ENCODE measurements at regions not wholly inside any gene's neighbourhood (a gene's known extent, or its start where the extent isn't known, plus 50 kb on each side); places are given as distances from the start of the nearest gene placed in this dataset.

- TF ChIP-seq FOXA1 (IDR thresholded peaks at IDR 0.05): no peak
- TF ChIP-seq NR2F2 (IDR thresholded peaks at IDR 0.05): no peak
- no peak for TF ChIP-seq MAX (IDR thresholded peaks at IDR 0.05)
- TF ChIP-seq CTCF (IDR thresholded peaks at IDR 0.05; ENCODE audit: low read depth, low read length, missing input control): no peak
These were observed 158.4 kb upstream of the TLL1 start (continued) for GRCh38 chr4:165714650-165715049.

GRCh38 chr4:165715211-165715610 is 157.8 kb upstream of the TLL1 start:
- no peak for DNase-seq (ENCODE audit: low spot score)
- Histone ChIP-seq H3K4me1 (ENCODE audit: control insufficient read depth in 4 of 4, insufficient read depth in 4 of 4, low read length in 3 of 4) (peaks cover 0 to 14% (median 8%) of the 10 kb centered on the region in 4 donors), H3K9ac (ENCODE audit: low read depth in 1 of 2, low read length in 2 of 2) (no peak overlapping the region), H3K27ac (ENCODE audit: low read depth in 1 of 2, low read length in 2 of 2) (no peak overlapping the region), H3K36me3 (ENCODE audit: control insufficient read depth in 4 of 4, insufficient read depth in 3 of 4, low read depth in 1 of 4, low read length in 3 of 4) (no peaks in the 10 kb centered on the region), H3K9me3 (ENCODE audit: control insufficient read depth in 4 of 4, low read length in 3 of 4) (no peaks in the 10 kb centered on the region), H3K27me3 (ENCODE audit: control insufficient read depth in 4 of 4, insufficient read depth in 4 of 4, low read length in 3 of 4) (no peaks in the 10 kb centered on the region), H3K4me3 (ENCODE audit: low read depth in 1 of 3, low read length in 3 of 3) (no peak overlapping the region)
- 96% methylated on average over 1 of the region's 1 CpG for WGBS
- TF ChIP-seq TAF1 (conservative IDR thresholded peaks at IDR 0.05) (no peak), EGR1 (IDR thresholded peaks at IDR 0.05; ENCODE audit: low read depth in 2 of 2) (no peak), ATF3 (IDR thresholded peaks at IDR 0.05) (no peak), MAX (IDR thresholded peaks at IDR 0.05) (no peak), GABPA (IDR thresholded peaks at IDR 0.05 in 1 of 2, conservative IDR thresholded peaks at IDR 0.05 in 1 of 2) (no peak), HNF4A (conservative IDR thresholded peaks at IDR 0.05) (no peak), CTCF (IDR thresholded peaks at IDR 0.05; ENCODE audit: low read depth, low read length, missing input control) (no peak), NR2F2 (IDR thresholded peaks at IDR 0.05) (no peak), RAD21 (IDR thresholded peaks at IDR 0.05) (no peak), HNF4G (IDR thresholded peaks at IDR 0.05) (no peak), FOXA2 (IDR thresholded peaks at IDR 0.05) (no peak), SP1 (IDR thresholded peaks at IDR 0.05) (no peak), RXRA (IDR thresholded peaks at IDR 0.05) (no peak), JUND (IDR thresholded peaks at IDR 0.05) (no peak), YY1 (IDR thresholded peaks at IDR 0.05) (no peak), REST (IDR thresholded peaks at IDR 0.05) (no peak), ZBTB33 (IDR thresholded peaks at IDR 0.05) (no peak), FOXA1 (IDR thresholded peaks at IDR 0.05) (no peak)
